Psoas muscle (tissue), 7 donors: ENCODE measurements at regions not wholly inside any gene's neighbourhood (a gene's known extent, or its start where the extent isn't known, plus 50 kb on each side); places are given as distances from the start of the nearest gene placed in this dataset.

ENCODE experiments used
- ATAC-seq, 4 donors: fragments of 200-7000 bp; cut with Tn5 transposase; one replicate each; pipeline ENCODE4 v1.9.1; 2020; ENCODE audit warnings: moderate library complexity in 3 of 4, mild to moderate bottlenecking in 2 of 4
- DNase-seq, 2 donors: peaks; one replicate each; pipeline ENCODE4 v3.0.0-alpha.2; 2020
- H3K27ac ChIP-seq: fragments of 200-600 bp; one replicate; pipeline ENCODE4 v1.8.0; 2022
- H3K27me3 ChIP-seq, 3 donors: fragments of 200-600 bp in 1 of 3; one replicate each; pipeline versions ENCODE4 v1.6.1 to v1.8.0; 2013 to 2022; ENCODE audit warnings: low read length in 2 of 3, mild to moderate bottlenecking in 2 of 3, moderate library complexity in 1 of 3; ENCODE audit not compliant: insufficient read depth in 3 of 3
- H3K36me3 ChIP-seq, 2 donors: fragments of 200-600 bp in 1 of 2; one replicate each; pipeline versions ENCODE4 v1.6.1 to v1.8.0; 2013 to 2022; ENCODE audit warnings: low read depth in 1 of 2, mild to moderate bottlenecking in 1 of 2, moderate library complexity in 1 of 2; ENCODE audit not compliant: insufficient read depth in 1 of 2
- H3K4me1 ChIP-seq: fragments of 200-600 bp; one replicate; pipeline ENCODE4 v1.8.0; 2022
- H3K4me3 ChIP-seq: fragments of 200-600 bp; one replicate; pipeline ENCODE4 v1.8.0; 2022; ENCODE audit warnings: mild to moderate bottlenecking
- H3K9me3 ChIP-seq: fragments of 200-600 bp; one replicate; pipeline ENCODE4 v1.8.0; 2022
- CTCF ChIP-seq: fragments of 200-600 bp; IDR thresholded peaks from one replicate; pipeline ENCODE4 v1.8.0; 2022; ENCODE audit warnings: antibody characterized with exemption
- WGBS, 3 donors: extraction: QIAGEN DNeasy Blood & Tissue Kit; methylation state at CpG; one replicate each; pipeline versions ENCODE4 v1.1.6 to v1.1.7; 2013; 5-methylcytosine and 5-hydroxymethylcytosine counted together
- intact Hi-C, 2 donors: fragments of 100-400 bp; cut with DNase I; formaldehyde crosslinking; loops; one replicate each; pipeline versions ENCODE4 v1.11.0 to v1.14.2; 2022
- donor health status: healthy with polysubstance abuse.
- donor health status: DM: no; HTN: no; CAD: no; lungs with moderate emphysema.
- donor health status: Bipolar disorder and iron deficiency.
- donor health status: healthy.
- donor health status: DM: yes; HTN: yes; CAD: no.
- donor health status: DM: no; HTN: no; CAD: no.
- donor health status: DM: yes; HTN: yes; CAD: no.

- H3K9me3 ChIP-seq = no peaks in the 10 kb centered on the region
- no peak overlapping the region for H3K27ac ChIP-seq
- TF ChIP-seq CTCF = no peak
- H3K4me1 ChIP-seq = no peaks in the 10 kb centered on the region
- DNase-seq = no peak
- no peak for ATAC-seq
- H3K36me3 ChIP-seq = no peaks in the 10 kb centered on the region
- intact Hi-C loops = no loop called here
- no peaks in the 10 kb centered on the region for H3K27me3 ChIP-seq
- no peak overlapping the region for H3K4me3 ChIP-seq
- 61 to 67% (median 65%) methylated on average over 7 of the region's 7 CpGs for WGBS, 3 donors
Measured at GRCh38 chr5:62168506-62169281, 137.3 kb upstream of the KIF2A start.

GRCh38 chr5:62178258-62178657 lies 127.7 kb upstream of the KIF2A start:
- Histone ChIP-seq H3K9me3 (no peaks in the 10 kb centered on the region), H3K36me3 (no peaks in the 10 kb centered on the region), H3K27ac (no peak overlapping the region), H3K4me1 (no peaks in the 10 kb centered on the region), H3K27me3 (no peaks in the 10 kb centered on the region), H3K4me3 (no peak overlapping the region)
- no peak for ATAC-seq
- DNase-seq = no peak
- no peak for TF ChIP-seq CTCF
- intact Hi-C loops = no loop called here
- 75 to 91% (median 85%) methylated on average over 5 of the region's 5 CpGs for WGBS, 3 donors

GRCh38 chr5:62182802-62183201 lies 123.2 kb upstream of the KIF2A start:
- Histone ChIP-seq H3K27me3 (peaks cover 0 to 2% (median 0%) of the 10 kb centered on the region in 3 donors), H3K9me3 (no peaks in the 10 kb centered on the region), H3K4me3 (no peak overlapping the region), H3K27ac (no peak overlapping the region), H3K36me3 (no peaks in the 10 kb centered on the region), H3K4me1 (no peaks in the 10 kb centered on the region)
- no peak for TF ChIP-seq CTCF
- 71 to 83% (median 76%) methylated on average over 1 of the region's 1 CpG for WGBS, 3 donors
- ATAC-seq = no peak
- DNase-seq = no peak
- intact Hi-C loops = no loop called here

GRCh38 chr5:62183727-62184126 lies 122.3 kb upstream of the KIF2A start:
- Histone ChIP-seq H3K4me3 (no peak overlapping the region), H3K4me1 (no peaks in the 10 kb centered on the region), H3K36me3 (no peaks in the 10 kb centered on the region), H3K27ac (no peak overlapping the region), H3K9me3 (no peaks in the 10 kb centered on the region), H3K27me3 (peaks cover 0 to 2% (median 0%) of the 10 kb centered on the region in 3 donors)
- TF ChIP-seq CTCF = no peak
- DNase-seq (no peak), ATAC-seq (no peak)
- whole genome bisulfite sequencing, 3 donors = 97 to 100% (median 100%) methylated on average over 1 of the region's 1 CpG
- intact Hi-C loops = no loop called here

GRCh38 chr5:62184444-62184843 lies 121.6 kb upstream of the KIF2A start:
- H3K27me3 ChIP-seq = peaks cover 0 to 2% (median 0%) of the 10 kb centered on the region in 3 donors
- no peak overlapping the region for H3K27ac ChIP-seq
- H3K4me3 ChIP-seq = no peak overlapping the region
- no peak for TF ChIP-seq CTCF
- H3K4me1 ChIP-seq = no peaks in the 10 kb centered on the region
- intact Hi-C loops = no loop called here
- ATAC-seq = no peak
- no peak for DNase-seq
- H3K36me3 ChIP-seq = no peaks in the 10 kb centered on the region
- 52 to 84% (median 73%) methylated on average over 1 of the region's 1 CpG for WGBS, 3 donors
- H3K9me3 ChIP-seq = no peaks in the 10 kb centered on the region
